Body of pancreas (tissue), 4 donors: ENCODE measurements at regions not wholly inside any gene's neighbourhood (a gene's known extent, or its start where the extent isn't known, plus 50 kb on each side); places are given as distances from the start of the nearest gene placed in this dataset.

ENCODE experiments used
- POLR2A ChIP-seq, 3 donors: fragments of 450-650 bp; IDR thresholded peaks; one replicate each; pipeline ENCODE4 v1.6.1; 2016; ENCODE audit warnings: antibody characterized with exemption in 3 of 3, mild to moderate bottlenecking in 2 of 3
- TF ChIP-seq, protein P1 (sequence below), 7 experiments: fragments of 450-650 bp in 4 of 7; fragments of 200-600 bp in 3 of 7; sonication (generic) in 3 of 7; IDR thresholded peaks; one replicate each; pipeline ENCODE4 v1.5.1; 2016 to 2019; ENCODE audit warnings: antibody characterized with exemption in 7 of 7

DNA sequence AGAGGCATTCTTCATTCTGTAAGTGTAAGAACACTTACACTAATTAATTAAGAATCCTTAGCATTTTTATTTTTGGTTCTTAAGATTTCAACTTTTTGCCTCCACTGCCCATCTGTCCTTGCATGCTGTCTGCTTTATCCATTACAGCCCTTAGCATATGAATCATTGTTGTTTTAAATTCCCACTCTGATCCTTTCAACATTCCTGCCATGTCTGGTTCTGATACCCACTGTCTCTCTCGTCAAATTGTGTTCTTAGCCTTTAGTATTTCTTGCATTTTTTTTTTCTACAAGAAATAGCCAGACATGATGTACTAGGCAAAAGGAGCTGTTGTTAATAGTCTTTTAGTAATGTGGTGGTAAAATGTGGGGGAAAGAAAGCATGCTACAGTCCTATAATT lies 1360.0 kb downstream of the TECRL start:
- TF ChIP-seq, protein P1, sequence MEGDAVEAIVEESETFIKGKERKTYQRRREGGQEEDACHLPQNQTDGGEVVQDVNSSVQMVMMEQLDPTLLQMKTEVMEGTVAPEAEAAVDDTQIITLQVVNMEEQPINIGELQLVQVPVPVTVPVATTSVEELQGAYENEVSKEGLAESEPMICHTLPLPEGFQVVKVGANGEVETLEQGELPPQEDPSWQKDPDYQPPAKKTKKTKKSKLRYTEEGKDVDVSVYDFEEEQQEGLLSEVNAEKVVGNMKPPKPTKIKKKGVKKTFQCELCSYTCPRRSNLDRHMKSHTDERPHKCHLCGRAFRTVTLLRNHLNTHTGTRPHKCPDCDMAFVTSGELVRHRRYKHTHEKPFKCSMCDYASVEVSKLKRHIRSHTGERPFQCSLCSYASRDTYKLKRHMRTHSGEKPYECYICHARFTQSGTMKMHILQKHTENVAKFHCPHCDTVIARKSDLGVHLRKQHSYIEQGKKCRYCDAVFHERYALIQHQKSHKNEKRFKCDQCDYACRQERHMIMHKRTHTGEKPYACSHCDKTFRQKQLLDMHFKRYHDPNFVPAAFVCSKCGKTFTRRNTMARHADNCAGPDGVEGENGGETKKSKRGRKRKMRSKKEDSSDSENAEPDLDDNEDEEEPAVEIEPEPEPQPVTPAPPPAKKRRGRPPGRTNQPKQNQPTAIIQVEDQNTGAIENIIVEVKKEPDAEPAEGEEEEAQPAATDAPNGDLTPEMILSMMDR (IDR thresholded peaks at IDR 0.05), result no peak
- no peak for TF ChIP-seq POLR2A (IDR thresholded peaks at IDR 0.05)
